HG03354 (cell line): ENCODE measurements at regions not wholly inside any gene's neighbourhood (a gene's known extent, or its start where the extent isn't known, plus 50 kb on each side); places are given as distances from the start of the nearest gene placed in this dataset.
"Not testable (repeated sequence)": the region's sequence is repeated elsewhere in the genome, so short reads cannot be mapped to it uniquely, and the experiment has no call there.

Experiments used
- ATAC-seq: cut with Tn5 transposase; IDR thresholded peaks from one replicate; pipeline ENCODE4 v1.9.1; 2021; ENCODE audit warnings: mild to moderate bottlenecking; ENCODE audit not compliant: unreplicated experiment, poor library complexity, severe bottlenecking

DNA sequence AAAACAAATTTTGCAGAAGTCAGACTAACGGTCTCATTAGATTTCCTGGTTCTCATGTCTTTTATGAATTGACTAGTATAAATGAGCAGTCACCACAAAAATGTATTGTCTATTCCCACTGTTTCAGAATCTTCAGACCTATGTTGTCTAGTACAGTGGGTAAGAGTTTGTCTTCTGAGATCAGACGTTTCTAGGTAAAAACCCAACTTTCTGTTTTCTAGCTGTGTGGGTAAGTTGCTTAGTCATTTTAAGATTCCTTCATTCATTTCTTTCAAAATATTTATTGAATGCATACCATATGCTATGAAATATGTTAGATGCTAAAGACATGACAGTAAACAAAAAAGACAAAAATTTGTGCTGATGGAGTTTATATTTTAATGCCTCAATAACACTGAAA is 156.3 kb downstream of the POLR1F start:
- no peak for ATAC-seq

DNA sequence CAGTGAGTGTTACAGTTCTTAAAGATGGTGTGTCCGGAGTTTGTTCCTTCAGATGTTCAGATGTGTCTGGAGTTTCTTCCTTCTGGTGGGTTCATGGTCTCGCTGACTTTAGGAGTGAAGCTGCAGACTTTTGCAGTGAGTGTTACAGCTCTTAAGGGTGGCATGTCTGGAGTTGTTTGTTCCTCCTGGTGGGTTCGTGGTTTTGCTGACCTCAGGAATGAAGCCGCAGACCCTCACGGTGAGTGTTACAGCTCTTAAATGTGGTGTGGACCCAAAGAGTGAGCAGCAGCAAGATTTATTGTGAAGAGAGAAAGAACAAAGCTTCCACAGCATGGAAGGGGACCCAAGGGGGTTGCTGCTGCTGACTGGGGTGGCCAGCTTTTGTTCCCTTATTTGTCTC is 159.6 kb downstream of the POLR1F start:
- ATAC-seq: not testable (repeated sequence)

DNA sequence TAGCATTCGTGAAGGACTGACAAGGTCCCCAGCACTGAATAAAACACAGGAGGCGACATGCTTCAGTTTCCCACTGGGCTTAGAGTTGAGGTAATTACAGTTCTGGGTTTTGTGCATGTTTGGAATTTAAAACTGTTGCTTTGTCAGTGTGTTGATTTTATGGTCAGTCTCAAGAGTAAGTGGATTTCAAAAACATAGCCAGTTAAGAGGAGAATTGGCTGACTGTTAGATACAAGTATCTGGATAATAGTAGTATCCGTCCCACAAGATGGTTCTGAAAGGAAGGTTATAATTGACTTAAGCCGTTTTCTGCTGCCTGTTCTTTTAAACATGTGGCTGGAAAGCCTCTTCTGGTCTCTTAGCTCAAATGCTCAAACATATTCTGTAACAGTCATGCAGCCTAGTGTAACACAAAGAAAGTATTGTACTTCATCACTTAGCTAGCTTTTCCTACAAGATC is 170.9 kb downstream of the POLR1F start:
- ATAC-seq: no peak

DNA sequence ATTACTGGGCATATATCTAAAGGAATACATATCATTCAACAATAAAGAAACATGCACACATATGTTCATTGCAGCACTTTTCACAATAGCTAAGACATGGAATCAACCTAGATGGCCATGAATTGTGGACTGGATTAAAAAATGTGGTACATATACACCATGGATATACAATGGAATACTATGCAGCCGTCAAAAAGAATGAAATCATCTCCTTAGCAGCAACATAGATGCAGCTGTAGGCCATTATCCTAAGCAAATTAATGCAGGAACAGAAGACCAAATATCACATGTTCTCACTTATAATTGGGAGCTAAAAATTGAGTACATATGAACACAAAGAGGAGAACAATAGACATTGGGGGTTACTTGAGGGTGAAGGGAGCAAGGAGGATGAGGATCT is 175.6 kb downstream of the POLR1F start:
- no peak for ATAC-seq

DNA sequence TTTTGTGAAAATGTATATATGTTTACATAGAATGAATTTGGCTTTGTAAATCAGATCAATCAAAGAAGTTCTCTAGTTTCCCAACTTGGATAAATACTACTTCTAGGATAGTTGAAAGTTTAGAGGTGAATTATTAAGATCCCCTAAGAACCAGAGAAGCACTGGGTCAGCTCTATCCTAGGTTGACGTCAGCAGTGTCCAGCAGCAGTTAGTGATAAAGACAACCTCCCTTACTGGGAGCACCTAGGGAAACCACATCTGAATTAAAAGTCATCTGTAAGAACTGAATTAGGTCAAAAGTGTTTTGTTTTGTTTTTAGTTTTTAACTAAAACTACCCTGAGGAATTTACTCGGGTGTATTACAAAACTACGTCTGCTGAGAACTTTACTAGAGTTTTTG is 178.0 kb downstream of the POLR1F start:
- ATAC-seq: no peak

DNA sequence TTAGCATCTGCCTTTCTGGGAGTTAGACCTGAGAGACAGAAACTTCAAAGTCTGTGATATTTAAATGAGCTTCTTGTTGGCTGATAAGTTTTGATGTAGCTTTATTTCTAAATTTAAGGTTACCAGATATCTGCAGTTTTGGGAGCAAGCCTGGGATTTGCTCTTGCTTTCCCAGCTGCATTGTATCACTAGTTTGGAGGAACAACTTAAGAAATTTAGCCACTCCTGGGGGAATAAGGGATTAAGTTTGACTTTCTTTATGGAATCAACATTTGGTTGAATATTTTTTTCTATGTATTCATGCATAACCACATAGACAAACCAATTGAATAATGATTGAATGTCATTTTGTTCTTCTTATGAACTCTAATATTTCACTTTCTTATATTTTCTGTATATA is 178.6 kb downstream of the POLR1F start:
- ATAC-seq: no peak

DNA sequence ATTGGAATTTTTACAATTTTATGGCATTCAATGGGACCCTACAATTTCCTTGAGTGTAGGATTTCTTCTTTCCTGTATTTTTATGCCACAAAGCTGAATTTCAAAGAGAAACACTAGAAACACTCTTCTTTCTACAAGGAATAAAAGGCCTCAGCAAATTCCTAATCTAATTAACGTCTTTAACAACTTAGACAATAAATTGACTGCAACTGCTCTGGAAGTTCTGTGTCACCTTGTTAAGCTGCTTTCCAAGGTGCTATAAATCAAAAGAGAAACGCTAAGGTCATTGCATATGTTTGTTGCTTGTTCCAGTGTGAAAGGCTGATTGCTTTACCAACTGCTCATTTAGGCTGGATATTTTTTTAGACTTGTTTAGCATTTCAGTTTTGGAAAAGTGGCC is 182.2 kb downstream of the POLR1F start:
- no peak for ATAC-seq

DNA sequence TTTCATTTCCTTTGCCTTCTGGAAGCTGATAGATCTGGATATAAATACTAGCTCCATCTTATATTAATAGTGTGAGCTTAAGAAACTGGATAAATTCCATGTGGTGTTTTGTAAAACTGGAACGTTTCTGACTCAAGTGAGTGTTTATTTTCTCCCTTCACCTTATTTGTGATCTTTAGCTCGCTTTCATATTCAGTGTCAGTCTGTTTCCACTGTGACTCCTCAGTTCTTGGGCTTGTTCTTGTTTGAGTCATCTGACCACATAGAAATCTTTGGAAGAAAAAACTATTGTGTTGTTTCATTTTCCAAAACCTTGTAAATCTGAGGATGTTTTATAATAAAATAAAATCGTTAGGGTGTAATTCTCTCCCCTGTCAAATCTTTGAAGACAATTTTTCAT is 186.4 kb downstream of the POLR1F start:
- ATAC-seq: no peak

DNA sequence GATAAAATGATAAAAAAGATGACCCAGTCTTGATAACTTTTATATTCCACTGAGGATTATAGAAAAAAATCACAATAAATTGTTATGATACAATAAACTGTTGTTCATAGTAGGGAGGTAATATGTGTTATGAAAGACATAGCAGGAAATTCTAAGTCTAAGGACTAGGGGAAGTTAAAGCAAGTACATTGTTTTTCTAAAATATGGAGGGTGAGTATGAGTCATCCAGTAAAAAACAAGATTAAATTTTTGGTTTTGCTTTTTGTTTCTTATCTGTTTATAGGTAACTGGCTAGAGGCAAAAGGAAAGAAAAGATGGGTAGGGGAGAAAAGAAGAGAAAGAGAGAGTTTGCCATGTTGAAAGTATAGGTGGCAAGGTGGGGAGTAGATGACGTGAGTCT is 188.4 kb downstream of the POLR1F start:
- no peak for ATAC-seq

DNA sequence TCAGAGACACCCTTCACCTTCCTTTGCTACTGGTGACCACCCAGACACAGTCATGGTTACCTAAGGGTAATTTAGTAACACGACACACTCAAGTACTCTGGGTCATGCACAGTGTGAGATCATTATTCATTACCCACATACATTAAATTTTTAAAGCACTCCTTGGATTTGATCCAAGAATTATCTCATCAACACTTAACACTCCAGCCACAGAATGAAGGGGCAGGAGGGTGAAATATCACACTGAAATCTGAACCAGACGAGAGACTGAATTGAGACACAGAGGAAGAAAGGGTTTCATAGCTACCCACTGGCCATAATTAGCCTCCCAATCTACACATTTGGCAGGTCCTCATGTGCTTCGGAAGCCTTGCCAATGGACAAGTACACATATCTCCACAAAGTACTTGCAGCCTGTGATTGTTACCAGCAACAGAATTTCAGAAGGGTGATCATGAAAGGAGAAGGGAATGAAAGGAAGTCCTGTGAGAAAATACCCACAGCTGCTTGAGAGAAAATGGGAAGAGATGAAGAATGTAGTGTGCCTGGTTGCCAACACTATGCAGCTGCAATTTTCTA is 189.3 kb downstream of the POLR1F start:
- ATAC-seq: no peak

DNA sequence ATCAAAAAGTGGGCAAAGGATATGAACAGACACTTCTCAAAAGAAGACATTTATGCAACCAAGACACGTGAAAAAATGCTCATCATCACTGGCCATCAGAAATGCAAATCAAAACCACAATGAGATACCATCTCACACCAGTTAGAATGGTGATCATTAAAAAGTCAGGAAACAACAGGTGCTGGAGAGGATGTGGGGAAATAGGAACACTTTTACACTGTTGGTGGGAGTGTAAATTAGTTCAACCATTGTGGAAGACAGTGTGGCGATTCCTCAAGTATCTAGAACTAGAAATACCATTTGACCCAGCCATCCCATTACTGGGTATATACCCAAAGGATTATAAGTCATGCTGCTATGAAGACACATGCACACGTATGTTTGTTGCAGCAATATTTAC is 191.3 kb downstream of the POLR1F start:
- ATAC-seq: not testable (repeated sequence)

DNA sequence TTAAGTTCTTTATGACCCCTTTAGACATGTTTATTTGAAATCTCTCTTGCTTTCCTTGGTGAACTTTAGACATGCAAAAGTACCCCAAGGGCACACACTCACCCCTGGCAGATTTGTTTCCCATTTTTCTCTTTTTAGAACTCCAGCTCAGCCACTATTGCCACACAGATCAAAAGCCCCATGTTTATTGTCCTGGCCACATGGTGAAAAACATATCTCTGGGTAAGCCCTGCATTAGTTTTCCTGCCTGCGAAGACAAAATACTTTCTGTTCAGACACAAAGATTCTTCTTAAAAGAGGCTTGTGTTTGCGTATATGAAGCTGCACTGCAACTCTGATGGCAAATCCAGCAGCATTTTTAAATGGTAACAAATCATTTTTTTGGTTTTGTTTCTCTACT is 200.0 kb downstream of the POLR1F start:
- ATAC-seq: no peak

DNA sequence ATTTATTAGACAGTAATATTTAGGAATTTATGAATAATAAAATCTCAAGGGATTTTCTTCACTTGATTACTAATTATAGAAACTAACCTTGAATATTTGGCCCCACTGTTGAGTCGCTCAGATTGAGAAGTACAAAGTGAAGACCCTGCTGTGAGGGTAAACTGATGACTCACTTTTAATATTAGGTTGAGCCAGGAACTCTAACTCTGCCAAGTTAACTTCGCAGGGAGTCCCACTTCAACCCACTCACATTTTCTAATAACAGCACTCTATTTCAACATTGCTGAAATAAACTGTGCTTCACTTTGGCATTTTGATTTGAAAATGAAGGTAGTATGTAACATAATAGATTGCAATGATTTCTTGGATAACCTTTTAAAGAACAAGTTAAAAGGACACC is 200.7 kb downstream of the POLR1F start:
- no peak for ATAC-seq

DNA sequence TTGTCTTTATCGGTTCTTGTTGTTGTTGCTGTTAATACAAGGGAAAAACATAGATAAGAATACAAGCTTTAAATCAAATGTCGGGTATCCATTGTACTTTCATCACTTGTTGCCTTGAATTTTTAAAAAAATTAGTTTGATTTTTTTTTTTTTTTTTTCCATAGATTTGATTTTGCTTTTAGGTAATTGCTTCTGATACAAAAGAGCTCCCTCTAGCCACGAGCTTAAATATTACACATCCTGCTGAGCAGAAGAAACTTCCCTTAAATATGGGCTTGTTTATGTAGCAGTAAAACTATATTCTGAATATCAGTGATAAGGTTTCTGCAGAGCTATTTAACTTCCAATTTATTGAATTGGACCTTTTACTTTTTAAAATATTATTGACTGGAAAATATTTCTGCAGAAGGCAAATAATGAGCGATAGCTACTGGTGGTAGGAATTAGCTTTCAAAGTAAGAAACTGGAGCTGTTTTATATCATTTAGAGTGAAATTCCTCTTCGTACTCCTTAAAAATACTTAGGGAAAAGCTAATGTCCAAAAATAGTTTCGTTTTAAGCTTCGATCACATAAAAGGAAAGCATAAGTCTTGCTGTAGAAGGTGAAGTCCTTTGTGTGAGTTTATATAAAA is 216.9 kb downstream of the POLR1F start:
- peak; percentile 78 for ATAC-seq

DNA sequence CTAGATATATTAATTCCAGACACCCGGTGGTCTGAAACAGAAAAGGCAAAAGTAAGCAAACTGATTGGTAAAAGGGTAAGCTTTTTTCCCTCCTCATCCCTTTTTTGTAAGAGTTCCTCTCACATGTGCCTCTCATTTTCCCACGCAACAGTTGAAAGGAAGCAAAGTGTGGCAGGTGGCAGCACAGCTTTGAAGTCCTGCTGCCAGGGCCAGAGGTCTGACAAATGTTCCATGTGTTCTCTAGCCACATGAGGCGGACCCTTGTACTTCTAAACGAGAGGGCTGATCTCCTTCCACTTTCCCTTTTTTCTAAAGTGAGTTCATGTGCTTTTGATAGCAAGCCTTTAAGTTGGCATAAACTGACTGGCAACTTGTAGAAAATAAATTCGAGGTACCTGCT is 217.5 kb downstream of the POLR1F start:
- no peak for ATAC-seq

DNA sequence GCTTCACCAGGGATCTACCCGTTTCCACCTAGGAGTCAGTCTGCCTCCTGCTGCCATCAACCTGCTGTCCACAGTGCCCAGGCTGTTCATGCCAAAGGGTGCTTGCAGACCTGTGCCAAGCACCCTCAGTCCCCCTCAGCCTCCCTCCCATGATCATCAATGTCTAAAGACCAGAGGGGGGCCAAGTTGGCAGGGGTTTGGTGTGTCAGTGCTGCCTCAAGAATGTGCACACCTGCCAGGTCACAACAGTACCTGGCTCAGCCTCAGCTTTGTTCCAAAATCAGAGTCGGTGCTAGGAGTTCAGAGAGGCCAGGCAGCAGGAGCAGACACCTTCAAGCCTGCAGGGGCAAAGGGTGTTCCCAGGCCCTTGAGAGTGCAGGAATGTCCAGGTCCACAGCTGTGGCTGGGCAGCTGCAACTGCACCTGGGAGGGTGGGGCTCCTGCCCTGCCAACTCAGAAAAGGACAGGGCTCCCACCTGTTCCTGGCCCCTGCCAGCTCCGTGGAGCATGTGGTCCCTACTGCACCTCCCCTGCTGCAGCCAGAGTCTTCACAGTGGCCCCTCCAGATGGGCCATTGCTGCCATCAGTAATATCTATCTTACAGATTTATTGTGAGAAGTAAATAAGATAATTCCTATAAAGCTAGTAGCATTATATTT is 219.5 kb downstream of the POLR1F start:
- no peak for ATAC-seq

DNA sequence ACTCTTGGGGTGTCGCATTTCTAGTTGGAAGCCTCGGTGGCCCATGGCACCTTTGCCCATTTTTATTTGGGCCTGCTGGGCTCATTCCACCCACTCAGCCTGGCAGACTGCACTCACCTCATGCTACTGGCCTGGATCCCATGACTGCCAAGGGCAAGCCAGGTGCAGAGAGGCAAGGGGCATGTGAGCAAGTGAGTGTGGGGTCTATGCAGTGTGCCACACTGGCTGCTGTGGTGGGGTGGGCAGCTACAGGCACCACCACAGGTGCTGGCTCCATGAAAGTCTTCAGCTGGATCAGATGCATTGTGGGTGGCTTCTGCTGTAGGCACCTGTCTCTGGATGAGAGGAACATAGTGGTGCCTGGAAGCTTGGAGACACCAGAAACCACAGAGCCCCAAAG is 220.8 kb downstream of the POLR1F start:
- no peak for ATAC-seq

DNA sequence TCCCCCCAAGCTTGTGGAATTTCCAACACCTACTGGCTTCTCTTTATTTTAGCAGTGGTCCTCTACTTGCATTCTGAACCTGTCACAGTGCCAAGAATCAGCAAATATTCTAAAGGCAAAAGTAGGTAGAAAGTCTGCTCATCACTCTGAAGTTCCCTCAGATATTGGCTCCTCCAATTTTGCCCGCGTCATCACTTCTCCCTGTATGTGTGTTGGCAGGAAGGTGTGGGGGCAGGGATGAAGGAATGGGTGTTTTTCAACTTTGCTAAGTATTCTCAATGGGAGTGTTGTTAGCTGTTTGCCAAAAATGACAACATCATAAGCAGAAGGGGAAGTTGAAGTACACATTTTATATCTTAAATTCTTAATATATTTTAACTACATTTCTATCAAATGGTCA is 226.2 kb downstream of the POLR1F start:
- ATAC-seq: no peak

DNA sequence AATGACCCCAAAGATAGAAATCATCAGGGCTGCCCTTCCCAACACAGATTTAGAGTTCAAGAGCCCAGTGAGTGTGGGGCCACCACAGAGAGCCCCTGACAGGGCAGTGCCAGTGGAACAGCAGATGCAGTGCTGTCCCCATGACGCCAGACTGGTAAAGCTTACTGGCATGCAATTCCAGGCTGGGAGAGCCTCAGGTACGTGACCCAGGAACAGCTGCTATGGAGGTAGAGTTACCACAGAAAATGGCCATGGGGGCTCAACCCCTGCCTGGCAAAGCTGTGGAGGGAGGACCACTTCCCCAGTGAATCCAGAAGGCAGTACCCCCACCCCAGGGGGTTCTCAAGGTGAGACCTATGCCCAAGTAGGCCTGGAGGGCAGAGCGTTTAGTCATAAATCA is 228.5 kb downstream of the POLR1F start:
- ATAC-seq: no peak

DNA sequence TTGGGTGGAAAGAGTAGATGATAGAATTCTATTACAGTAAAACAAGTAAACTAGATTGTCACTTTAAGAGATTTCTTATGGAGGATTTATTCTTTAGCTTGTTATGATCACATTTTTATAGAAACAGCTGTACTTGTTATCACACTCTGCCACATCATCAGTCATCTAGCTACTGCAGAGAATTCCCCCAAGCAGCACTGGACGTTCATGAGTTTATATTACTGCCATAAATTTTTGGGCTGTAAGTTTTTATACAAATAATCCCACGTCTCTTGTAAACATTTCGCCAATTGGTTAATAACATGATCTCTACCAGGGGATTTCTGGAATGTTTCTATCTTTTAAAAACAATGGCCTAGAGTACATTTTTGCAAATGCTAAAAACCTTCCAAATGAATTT is 238.8 kb downstream of the POLR1F start:
- ATAC-seq: no peak

DNA sequence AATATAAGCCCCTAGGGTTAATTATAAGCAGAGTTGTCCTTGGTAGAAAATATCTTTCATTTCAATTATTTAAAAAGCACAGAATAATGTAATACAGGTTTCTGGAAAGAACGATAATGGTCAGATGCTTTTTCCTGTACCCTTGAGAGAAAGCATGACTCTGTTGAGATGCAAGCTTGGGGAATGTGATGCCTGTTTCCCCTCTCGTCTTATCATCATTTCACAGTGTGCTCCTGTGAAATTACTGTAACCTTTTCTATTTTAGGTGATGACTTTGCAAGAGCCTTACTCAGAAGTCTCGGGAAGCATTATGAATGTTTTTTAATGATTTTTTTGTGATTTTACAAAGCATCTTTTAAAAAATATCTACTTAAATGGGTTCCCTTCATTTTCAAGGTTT is 243.0 kb downstream of the POLR1F start:
- ATAC-seq: no peak
